LNCaP clone FGC (cell line): ENCODE measurements at regions not wholly inside any gene's neighbourhood (a gene's known extent, or its start where the extent isn't known, plus 50 kb on each side); places are given as distances from the start of the nearest gene placed in this dataset.

Source experiments
- DNase-seq: peaks from one replicate; pipeline ENCODE4 v3.0.0-alpha.2; 2011; ENCODE audit warnings: low read depth
- H3K4me3 ChIP-seq: 2 replicates; pipeline ENCODE4 v1.5.1; 2011; ENCODE audit warnings: mild to moderate bottlenecking, low read depth, low read length, control low read depth
- TF ChIP-seq, protein P1 (sequence below): IDR thresholded peaks from 2 replicates; pipeline ENCODE4 v1.5.1; 2012; ENCODE audit warnings: mild to moderate bottlenecking; ENCODE audit not compliant: control insufficient read depth, insufficient read depth; ENCODE audit errors: extremely low read depth

DNA sequence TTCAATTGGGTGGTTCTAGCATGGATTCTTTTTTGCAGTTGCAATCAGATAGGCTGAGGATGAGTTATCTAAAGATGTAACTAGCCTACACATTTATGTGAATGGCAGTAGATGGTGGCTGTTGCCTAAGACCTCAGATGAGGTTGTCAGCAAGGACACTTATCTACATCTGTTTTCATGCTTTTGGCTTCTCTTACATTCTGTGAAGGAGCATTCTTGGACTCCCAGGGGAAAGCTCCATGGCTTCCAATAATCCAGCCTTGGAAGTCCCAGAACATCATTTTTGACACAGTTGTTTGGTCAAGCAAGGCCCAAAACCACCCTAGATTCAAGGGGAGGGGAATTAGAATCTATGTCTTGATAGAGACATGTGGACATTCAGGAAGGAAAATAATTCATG lies 332.2 kb upstream of the RBMS3 start:
- DNase-seq: no peak
- TF ChIP-seq, protein P1, sequence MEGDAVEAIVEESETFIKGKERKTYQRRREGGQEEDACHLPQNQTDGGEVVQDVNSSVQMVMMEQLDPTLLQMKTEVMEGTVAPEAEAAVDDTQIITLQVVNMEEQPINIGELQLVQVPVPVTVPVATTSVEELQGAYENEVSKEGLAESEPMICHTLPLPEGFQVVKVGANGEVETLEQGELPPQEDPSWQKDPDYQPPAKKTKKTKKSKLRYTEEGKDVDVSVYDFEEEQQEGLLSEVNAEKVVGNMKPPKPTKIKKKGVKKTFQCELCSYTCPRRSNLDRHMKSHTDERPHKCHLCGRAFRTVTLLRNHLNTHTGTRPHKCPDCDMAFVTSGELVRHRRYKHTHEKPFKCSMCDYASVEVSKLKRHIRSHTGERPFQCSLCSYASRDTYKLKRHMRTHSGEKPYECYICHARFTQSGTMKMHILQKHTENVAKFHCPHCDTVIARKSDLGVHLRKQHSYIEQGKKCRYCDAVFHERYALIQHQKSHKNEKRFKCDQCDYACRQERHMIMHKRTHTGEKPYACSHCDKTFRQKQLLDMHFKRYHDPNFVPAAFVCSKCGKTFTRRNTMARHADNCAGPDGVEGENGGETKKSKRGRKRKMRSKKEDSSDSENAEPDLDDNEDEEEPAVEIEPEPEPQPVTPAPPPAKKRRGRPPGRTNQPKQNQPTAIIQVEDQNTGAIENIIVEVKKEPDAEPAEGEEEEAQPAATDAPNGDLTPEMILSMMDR: no peak
- H3K4me3 ChIP-seq: no peak overlapping the region

DNA sequence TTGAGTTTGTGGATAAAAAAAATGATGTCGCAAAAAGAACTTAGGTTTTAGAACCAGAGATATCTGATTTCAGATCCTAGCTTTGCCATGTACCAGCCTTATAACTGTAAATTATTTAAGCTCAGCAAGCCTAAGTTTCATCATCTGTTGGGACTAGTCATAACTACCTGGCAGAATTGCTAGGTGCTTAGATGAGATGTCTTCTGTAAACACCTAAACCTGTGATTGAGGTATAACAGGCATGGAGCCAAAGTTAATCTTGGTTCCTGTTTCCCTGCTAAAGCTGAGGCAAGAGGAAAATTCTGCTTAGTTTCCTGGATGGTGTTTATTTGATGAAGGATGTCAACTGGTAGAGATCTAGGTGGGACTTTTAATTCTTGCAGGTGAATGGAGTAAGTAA lies 331.3 kb upstream of the RBMS3 start:
- no peak overlapping the region for H3K4me3 ChIP-seq
- TF ChIP-seq, protein P1: no peak
- peak; percentile 42 for DNase-seq

DNA sequence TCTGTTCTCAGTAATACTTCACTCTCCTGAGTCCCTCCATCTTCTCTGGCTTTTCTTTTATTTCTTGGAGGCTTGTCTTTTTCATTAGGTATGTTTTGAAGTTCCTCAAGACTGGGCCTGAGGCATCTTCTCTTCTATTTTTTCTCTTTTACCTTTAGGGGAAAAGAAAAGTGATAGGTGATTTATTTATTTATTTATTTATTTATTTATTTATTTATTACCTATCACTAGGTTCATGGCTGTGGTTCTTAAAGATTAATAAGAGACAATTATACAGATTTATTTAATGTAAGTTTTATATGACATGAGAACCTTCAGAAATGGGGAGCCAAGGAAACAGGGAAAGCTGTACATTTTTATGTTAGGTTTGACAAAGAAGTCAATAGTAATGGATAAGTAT lies 330.3 kb upstream of the RBMS3 start:
- H3K4me3 ChIP-seq: no peak overlapping the region
- no peak for DNase-seq
- TF ChIP-seq, protein P1: no peak

DNA sequence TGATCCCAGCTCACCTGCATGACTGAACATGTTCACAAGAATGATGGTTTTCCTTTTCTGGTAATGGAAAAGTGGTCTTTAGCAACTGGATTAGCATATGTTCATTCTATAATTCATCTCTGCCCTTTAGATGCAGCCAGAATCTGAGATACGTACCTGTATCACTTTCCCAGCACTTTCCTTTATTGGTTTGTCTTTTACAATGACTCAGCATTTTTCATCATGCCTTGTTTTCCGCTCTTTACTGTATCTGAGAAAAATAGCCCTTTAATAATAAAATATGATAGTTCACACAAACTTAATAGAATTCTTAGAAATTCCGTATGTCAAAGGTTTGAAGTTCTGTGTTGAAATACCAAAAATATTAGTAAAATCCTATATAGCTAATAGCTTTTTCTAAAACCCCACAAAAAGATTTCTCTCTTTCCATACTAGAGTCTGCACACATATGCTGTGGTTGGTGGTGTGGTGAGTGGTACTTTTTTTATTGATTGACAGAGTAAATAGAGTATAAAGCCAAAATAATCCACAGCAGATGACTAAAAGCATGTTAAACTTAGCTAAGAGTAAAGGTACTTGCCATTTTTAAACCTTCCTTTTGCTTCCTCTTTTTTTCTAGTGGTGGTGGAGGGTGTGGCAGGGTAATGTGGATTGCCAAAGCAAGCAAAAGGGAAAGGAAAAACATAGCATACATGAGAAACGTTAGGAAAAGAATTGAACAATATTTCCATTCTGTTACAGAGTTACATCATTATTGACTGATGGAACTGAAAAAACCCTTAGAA lies 328.9 kb upstream of the RBMS3 start:
- TF ChIP-seq, protein P1: no peak
- H3K4me3 ChIP-seq: no peak overlapping the region
- no peak for DNase-seq

DNA sequence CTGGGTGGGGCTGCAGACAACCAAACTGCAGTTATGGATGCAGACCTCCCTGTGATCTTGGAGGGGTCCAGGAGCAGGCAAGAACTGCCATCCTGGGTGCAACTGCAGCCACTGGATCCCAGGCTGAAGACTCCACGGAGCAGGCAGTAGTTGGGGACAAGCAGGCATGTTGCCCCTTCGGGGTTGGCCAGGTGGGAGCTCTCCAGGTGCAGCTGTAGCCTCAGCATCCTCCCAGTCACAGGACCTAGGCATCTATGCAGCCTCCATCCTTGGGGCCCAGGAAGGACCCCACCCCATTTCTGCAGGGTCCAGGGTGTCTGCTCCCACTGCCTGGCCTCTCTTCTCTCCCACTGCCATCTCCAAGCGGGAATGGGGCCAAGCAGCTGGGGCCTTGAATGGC lies 322.2 kb upstream of the RBMS3 start:
- TF ChIP-seq, protein P1: no peak
- no peak overlapping the region for H3K4me3 ChIP-seq
- DNase-seq: no peak

DNA sequence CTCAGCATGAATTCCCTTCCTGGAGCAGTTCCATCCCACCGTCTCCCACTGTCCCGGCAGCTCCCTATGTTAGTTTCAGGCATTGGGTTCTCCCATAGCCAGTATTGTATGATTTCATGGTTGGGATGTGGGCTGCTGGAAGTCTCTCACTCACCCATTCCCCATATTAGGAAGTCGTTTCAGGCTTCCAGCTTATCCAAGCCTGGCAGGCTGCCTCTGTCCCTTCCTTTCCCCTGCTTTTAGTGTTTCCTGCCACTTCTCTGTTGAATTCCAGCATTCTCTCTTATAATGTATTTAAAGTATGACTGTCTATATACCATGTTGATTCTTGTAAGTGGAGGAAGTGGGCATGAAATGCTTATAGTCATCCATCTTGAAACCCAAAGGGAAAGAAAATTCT lies 309.7 kb upstream of the RBMS3 start:
- no peak overlapping the region for H3K4me3 ChIP-seq
- TF ChIP-seq, protein P1: no peak
- no peak for DNase-seq

DNA sequence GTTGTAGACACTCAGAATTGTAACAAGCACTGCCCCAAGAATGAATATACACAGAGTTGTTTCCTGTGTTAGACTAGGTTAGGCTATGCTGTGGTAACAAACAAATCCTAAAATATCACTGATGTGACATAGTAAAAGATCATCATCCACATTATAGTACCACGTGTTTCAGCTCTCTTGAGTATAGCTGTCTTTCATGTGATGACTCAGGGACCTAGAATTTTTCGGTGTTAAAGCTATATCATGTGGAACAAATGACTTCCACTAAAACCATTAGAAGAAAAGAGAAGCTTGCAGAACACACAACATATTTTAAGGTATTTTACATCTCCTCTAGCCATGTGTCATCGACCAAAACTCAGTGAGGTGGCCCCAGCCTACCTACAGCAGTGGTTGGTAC lies 307.9 kb upstream of the RBMS3 start:
- DNase-seq: no peak
- H3K4me3 ChIP-seq: no peak overlapping the region
- TF ChIP-seq, protein P1: no peak
